HEK293 (cell line): ENCODE measurements at regions not wholly inside any gene's neighbourhood (a gene's known extent, or its start where the extent isn't known, plus 50 kb on each side); places are given as distances from the start of the nearest gene placed in this dataset.

Source experiments
- CTCF ChIP-seq: fragments of 450-650 bp; formaldehyde crosslinking; IDR thresholded peaks from 2 replicates; pipeline ENCODE4 v1.5.1; 2016; ENCODE audit warnings: missing biosample characterization, missing genetic modification characterization
- PBX3 ChIP-seq: sonication (generic); formaldehyde crosslinking; IDR thresholded peaks from 2 replicates; pipeline ENCODE4 v1.8.1; 2022; ENCODE audit warnings: mild to moderate bottlenecking, moderate library complexity, missing genetic modification reagents
- SALL2 ChIP-seq: fragments of 450-650 bp; formaldehyde crosslinking; IDR thresholded peaks from 2 replicates; pipeline ENCODE4 v1.5.0; 2017; ENCODE audit warnings: missing biosample characterization, mild to moderate bottlenecking, missing genetic modification characterization, borderline replicate concordance
- ZEB2 ChIP-seq: fragments of 450-650 bp; formaldehyde crosslinking; IDR thresholded peaks from 2 replicates; pipeline ENCODE4 v1.5.1; 2016; ENCODE audit warnings: missing biosample characterization, missing genetic modification characterization
- ZFP3 ChIP-seq: fragments of 450-650 bp; formaldehyde crosslinking; IDR thresholded peaks from 2 replicates; pipeline ENCODE4 v1.5.1; 2016; ENCODE audit warnings: low read depth, missing biosample characterization, missing genetic modification characterization
- ZNF133 ChIP-seq: fragments of 450-650 bp; formaldehyde crosslinking; IDR thresholded peaks from 2 replicates; pipeline ENCODE4 v1.5.1; 2016; ENCODE audit warnings: missing biosample characterization, missing genetic modification characterization
- ZNF138 ChIP-seq: fragments of 450-650 bp; formaldehyde crosslinking; IDR thresholded peaks from 2 replicates; pipeline ENCODE4 v1.5.1; 2016; ENCODE audit warnings: missing biosample characterization, missing genetic modification characterization, borderline replicate concordance
- ZNF24 ChIP-seq: fragments of 450-650 bp; formaldehyde crosslinking; IDR thresholded peaks from 2 replicates; pipeline ENCODE4 v1.5.1; 2016; ENCODE audit warnings: missing biosample characterization, missing genetic modification characterization
- ZNF274 ChIP-seq, 2 experiments: fragments of 200-500 bp in 1 of 2; fragments of 450-650 bp in 1 of 2; sonication (Bioruptor generic) in 1 of 2; formaldehyde crosslinking in 1 of 2; IDR thresholded peaks; 2 replicates each; pipeline versions ENCODE4 v1.5.1 to v1.6.1; 2014 to 2016; ENCODE audit warnings: borderline replicate concordance in 1 of 2, inconsistent platforms in 1 of 2, low read length in 1 of 2, missing biosample characterization in 1 of 2, missing genetic modification characterization in 1 of 2
- ZNF76 ChIP-seq: fragments of 450-650 bp; formaldehyde crosslinking; IDR thresholded peaks from 2 replicates; pipeline ENCODE4; 2016; ENCODE audit warnings: low read depth, missing biosample characterization, missing genetic modification characterization, borderline replicate concordance
- ZSCAN4 ChIP-seq: fragments of 450-650 bp; formaldehyde crosslinking; IDR thresholded peaks from 2 replicates; pipeline ENCODE4 v1.5.1; 2017; ENCODE audit warnings: missing biosample characterization, missing genetic modification characterization

GRCh38 chr3:18127859-18128681 lies 297.1 kb downstream of the SATB1 start:
- TF ChIP-seq ZFP3 (tag by site-specific recombination) (no peak), SALL2 (tag by site-specific recombination) (no peak), ZSCAN4 (tag by site-specific recombination) (no peak), ZNF76 (no peak), ZNF274 (IDR thresholded peaks at IDR 0.05; ENCODE audit: low read length) (no peak), ZNF274 (tag by site-specific recombination; IDR thresholded peaks at IDR 0.05; ENCODE audit: borderline replicate concordance) (no peak), PBX3 (CRISPR knock-in tag) (no peak), CTCF (tag by site-specific recombination) (no peak), ZNF24 (tag by site-specific recombination) (no peak), ZEB2 (tag by site-specific recombination) (no peak), ZNF138 (no peak), ZNF133 (tag by site-specific recombination) (no peak)
